ENCODE measurements at regions not wholly inside any gene's neighbourhood (a gene's known extent, or its start where the extent isn't known, plus 50 kb on each side); places are given as distances from the start of the nearest gene placed in this dataset.

- Histone ChIP-seq H3K9ac (ENCODE audit: control insufficient read depth, insufficient read depth, low read length) (no peak overlapping the region), H3K4me3 (no peak overlapping the region), H3K4me1 (ENCODE audit: control insufficient read depth, insufficient read depth, low read length) (peaks cover 3% of the 10 kb centered on the region; the same call in 1 of the 2 replicates), H3K9me3 (replicated peaks; ENCODE audit: control insufficient read depth, insufficient read depth, low read length) (no peaks in the 10 kb centered on the region), H3K4me2 (ENCODE audit: control insufficient read depth, insufficient read depth) (no peak overlapping the region), H4K20me1 (ENCODE audit: control insufficient read depth, insufficient read depth) (no peaks in the 10 kb centered on the region), H3K27ac (ENCODE audit: control insufficient read depth, insufficient read depth) (no peak overlapping the region), H3K79me2 (ENCODE audit: control insufficient read depth, insufficient read depth, low read length) (no peaks in the 10 kb centered on the region), H3K27me3 (replicated peaks in 1 of 2; ENCODE audit: control insufficient read depth in 2 of 2, insufficient read depth in 2 of 2, low read length in 1 of 2) (no peaks in the 10 kb centered on the region), H2AFZ (ENCODE audit: control insufficient read depth, low read depth, low read length) (no peak overlapping the region), H3K36me3 (ENCODE audit: control insufficient read depth in 2 of 2, insufficient read depth in 2 of 2, low read length in 1 of 2) (no peaks in the 10 kb centered on the region)
- DNase-seq (ENCODE audit: low read depth, low spot score) (no peak), FAIRE-seq (no peak), ATAC-seq (no peak)
- 43% methylated on average over 3 of the region's 3 CpGs for WGBS (ENCODE audit: insufficient coverage, insufficient replicate concordance, low lambda C conversion rate, missing lambda C conversion rate)
- in situ Hi-C loops (cut with MboI) (no loop called here), intact Hi-C loops (cut with micrococcal nuclease; ENCODE audit: unreplicated experiment) (no loop called here)
- ChIA-PET CTCF (no interaction called here), SMC1A (ENCODE audit: uncharacterized antibody, unreplicated experiment) (interaction anchor here (0.8 to 1.2 kb wide), 2 partner anchors 15 to 17 kb away, joined by 3 read pairs; no protein-coding TSS in a partner anchor), RAD21 (ENCODE audit: unreplicated experiment) (no interaction called here), POLR2A (no interaction called here)
- TF ChIP-seq JUNB (IDR thresholded peaks at IDR 0.05) (no peak), ZBTB40 (IDR thresholded peaks at IDR 0.05; ENCODE audit: borderline replicate concordance) (no peak), ZNF207 (IDR thresholded peaks at IDR 0.05; ENCODE audit: borderline replicate concordance) (no peak), BMI1 (IDR thresholded peaks at IDR 0.05; ENCODE audit: borderline replicate concordance) (no peak), SUZ12 (IDR thresholded peaks at IDR 0.05; ENCODE audit: unreplicated experiment) (no peak), ZBTB33 (IDR thresholded peaks at IDR 0.05) (no peak), RUNX3 (IDR thresholded peaks at IDR 0.05; ENCODE audit: low read length) (no peak), MXI1 (IDR thresholded peaks at IDR 0.05; ENCODE audit: low read depth, low read length) (no peak), PAX8 (IDR thresholded peaks at IDR 0.05) (no peak), BCLAF1 (IDR thresholded peaks at IDR 0.05) (no peak), KAT2A (conservative IDR thresholded peaks at IDR 0.05; ENCODE audit: control insufficient read depth, low read depth, low read length) (no peak)
- BruUV-seq (replicated peaks) = no TSS peak
Observed at GRCh38 chr3:152703245-152703890, 131.6 kb upstream of the P2RY1 start.
